GM19463 (cell line): ENCODE measurements at regions not wholly inside any gene's neighbourhood (a gene's known extent, or its start where the extent isn't known, plus 50 kb on each side); places are given as distances from the start of the nearest gene placed in this dataset.

Experiments used
- ATAC-seq: cut with Tn5 transposase; IDR thresholded peaks from one replicate; pipeline ENCODE4 v1.9.1; 2021; ENCODE audit warnings: mild to moderate bottlenecking, moderate library complexity; ENCODE audit not compliant: unreplicated experiment

- no peak for ATAC-seq
Measured at GRCh38 chr2:234840336-234840735, 111.5 kb upstream of the SH3BP4 start.

- no peak for ATAC-seq
Measured at GRCh38 chr2:234839285-234839684, 112.5 kb upstream of the SH3BP4 start.

GRCh38 chr2:234836271-234836670 is 115.5 kb upstream of the SH3BP4 start:
- no peak for ATAC-seq

- ATAC-seq: no peak
Measured at GRCh38 chr2:234835738-234836137, 116.1 kb upstream of the SH3BP4 start.

- no peak for ATAC-seq
Measured at GRCh38 chr2:234834228-234834923, 117.4 kb upstream of the SH3BP4 start.

- ATAC-seq: no peak
Measured at GRCh38 chr2:234830853-234831252, 121.0 kb upstream of the SH3BP4 start.

GRCh38 chr2:234829074-234829455 is 122.8 kb upstream of the SH3BP4 start:
- no peak for ATAC-seq

GRCh38 chr2:234828382-234829073 is 123.3 kb upstream of the SH3BP4 start:
- no peak for ATAC-seq

GRCh38 chr2:234827096-234827860 is 124.5 kb upstream of the SH3BP4 start:
- ATAC-seq: no peak

- no peak for ATAC-seq
Measured at GRCh38 chr2:234826681-234827080, 125.1 kb upstream of the SH3BP4 start.

- ATAC-seq: no peak
Measured at GRCh38 chr2:234825616-234826015, 126.2 kb upstream of the SH3BP4 start.

GRCh38 chr2:234823877-234824376 is 127.9 kb upstream of the SH3BP4 start:
- ATAC-seq: no peak

- ATAC-seq: no peak
Measured at GRCh38 chr2:234823196-234823876, 128.5 kb upstream of the SH3BP4 start.

- ATAC-seq: no peak
Measured at GRCh38 chr2:234821946-234822475, 129.8 kb upstream of the SH3BP4 start.

- ATAC-seq: no peak
Measured at GRCh38 chr2:234818937-234819336, 132.9 kb upstream of the SH3BP4 start.

- no peak for ATAC-seq
Measured at GRCh38 chr2:234816491-234816890, 135.3 kb upstream of the SH3BP4 start.

- no peak for ATAC-seq
Measured at GRCh38 chr2:234816056-234816455, 135.8 kb upstream of the SH3BP4 start.

GRCh38 chr2:234814374-234814773 is 137.4 kb upstream of the SH3BP4 start:
- ATAC-seq: no peak

- no peak for ATAC-seq
Measured at GRCh38 chr2:234812851-234813250, 139.0 kb upstream of the SH3BP4 start.

GRCh38 chr2:234808907-234809306 is 142.9 kb upstream of the SH3BP4 start:
- no peak for ATAC-seq

- ATAC-seq: no peak
Measured at GRCh38 chr2:234806818-234807217, 145.0 kb upstream of the SH3BP4 start.
